Panc1 (cell line): ENCODE measurements at regions not wholly inside any gene's neighbourhood (a gene's known extent, or its start where the extent isn't known, plus 50 kb on each side); places are given as distances from the start of the nearest gene placed in this dataset.
A peak's percentile ranks its signal among the peaks of the same experiment; 100 is the strongest.

ENCODE experiments used
- ATAC-seq: fragments of 200-7000 bp; cut with Tn5 transposase; 2 replicates; pipeline ENCODE4 v1.9.1; 2020; ENCODE audit warnings: mild to moderate bottlenecking, moderate library complexity
- BruUV-seq: library from RNA; stranded (reverse); fragments of 400-500 nt; replicated peaks from 2 replicates; lab custom pipeline; 2021; lab: Mats Ljungman, UMichigan
- CTCF ChIA-PET: fragments of 300-600 bp; sonication (Branson Sonifier 250); formaldehyde crosslinking; loops from one replicate; lab custom pipeline; 2022; ENCODE audit warnings: antibody characterized with exemption; lab: Charles Lee
- POLR2A ChIA-PET: fragments of 300-600 bp; sonication (Branson Sonifier 250); formaldehyde crosslinking; loops from one replicate; lab custom pipeline; 2022; ENCODE audit warnings: antibody characterized with exemption; lab: Charles Lee
- DNase-seq: peaks from one replicate; pipeline ENCODE4 v3.0.0-alpha.2; 2010; ENCODE audit warnings: low read depth, low spot score
- H3K27ac ChIP-seq: 2 replicates; pipeline ENCODE4 v1.5.1; 2011; ENCODE audit warnings: mild to moderate bottlenecking, low read length, inconsistent platforms
- H3K27me3 ChIP-seq: fragments of 200-500 bp; sonication (Bioruptor generic); 2 replicates; pipeline ENCODE4 v1.6.0; 2014; ENCODE audit warnings: low read length, inconsistent platforms; ENCODE audit not compliant: control insufficient read depth, insufficient read depth
- H3K36me3 ChIP-seq: fragments of 200-500 bp; sonication (Bioruptor generic); 2 replicates; pipeline ENCODE4 v1.5.1; 2014; ENCODE audit warnings: inconsistent platforms, mild to moderate bottlenecking, low read length, moderate library complexity; ENCODE audit not compliant: control insufficient read depth, insufficient read depth
- H3K4me1 ChIP-seq: 2 replicates; pipeline ENCODE4 v1.5.1; 2011; ENCODE audit warnings: inconsistent platforms, mild to moderate bottlenecking, low read length, moderate library complexity; ENCODE audit not compliant: control insufficient read depth, insufficient read depth
- H3K4me3 ChIP-seq, 2 experiments: 2 replicates each; pipeline ENCODE4 v1.5.1; 2011 to 2012; ENCODE audit warnings: low read depth in 2 of 2, low read length in 2 of 2, mild to moderate bottlenecking in 2 of 2, inconsistent platforms in 1 of 2, moderate library complexity in 1 of 2
- H3K9me3 ChIP-seq: fragments of 200-500 bp; sonication (Bioruptor generic); 2 replicates; pipeline ENCODE4 v1.5.1; 2014; ENCODE audit warnings: low read depth, mild to moderate bottlenecking, inconsistent platforms, low read length, moderate library complexity; ENCODE audit not compliant: control insufficient read depth, insufficient read depth
- POLR2AphosphoS5 ChIP-seq: IDR thresholded peaks from 2 replicates; pipeline ENCODE4 v1.6.1; 2012; ENCODE audit warnings: mild to moderate bottlenecking, low read depth, low read length, moderate library complexity
- SIN3A ChIP-seq: IDR thresholded peaks from 2 replicates; pipeline ENCODE4 v1.6.1; 2012; ENCODE audit warnings: low read depth, mild to moderate bottlenecking, low read length, moderate library complexity, borderline replicate concordance; ENCODE audit not compliant: insufficient read depth
- TCF7L2 ChIP-seq: IDR thresholded peaks from 2 replicates; pipeline ENCODE4 v1.6.1; 2011; ENCODE audit warnings: mild to moderate bottlenecking, low read depth, low read length, inconsistent platforms
- in situ Hi-C: cut with HindIII; loops from 2 replicates; pipeline ENCODE4 v1.10.0; 2016; ENCODE audit warnings: low sequenced_read_pairs, low pct_unique_long_range_greater_than_20kb
- intact Hi-C: fragments of 100-400 bp; cut with micrococcal nuclease; formaldehyde crosslinking; loops from one replicate; pipeline ENCODE4 v1.10.0; 2022; ENCODE audit not compliant: unreplicated experiment
- TF ChIP-seq, protein P1 (sequence below), 2 experiments: IDR thresholded peaks; 2 replicates each; pipeline ENCODE4 v1.6.1; 2011 to 2012; ENCODE audit warnings: low read depth in 2 of 2, control low read depth in 1 of 2, low read length in 1 of 2, mild to moderate bottlenecking in 1 of 2, moderate library complexity in 1 of 2; ENCODE audit not compliant: insufficient read depth in 1 of 2
- TF ChIP-seq, protein P2 (sequence below): fragments of 450-650 bp; IDR thresholded peaks from 2 replicates; pipeline ENCODE4 v1.5.1; 2017; ENCODE audit warnings: mild to moderate bottlenecking

- ChIA-PET CTCF (no interaction called here), POLR2A (no interaction called here)
- intact Hi-C loops (no loop called here), in situ Hi-C loops (no loop called here)
- no peaks in the 10 kb centered on the region for H3K9me3 ChIP-seq
- DNase-seq (no peak), ATAC-seq (no peak)
- H3K4me1 ChIP-seq: no peaks in the 10 kb centered on the region
- no peaks in the 10 kb centered on the region for H3K36me3 ChIP-seq
- no TSS peak for BruUV-seq
- no peak overlapping the region for H3K4me3 ChIP-seq
- TF ChIP-seq, protein P1, sequence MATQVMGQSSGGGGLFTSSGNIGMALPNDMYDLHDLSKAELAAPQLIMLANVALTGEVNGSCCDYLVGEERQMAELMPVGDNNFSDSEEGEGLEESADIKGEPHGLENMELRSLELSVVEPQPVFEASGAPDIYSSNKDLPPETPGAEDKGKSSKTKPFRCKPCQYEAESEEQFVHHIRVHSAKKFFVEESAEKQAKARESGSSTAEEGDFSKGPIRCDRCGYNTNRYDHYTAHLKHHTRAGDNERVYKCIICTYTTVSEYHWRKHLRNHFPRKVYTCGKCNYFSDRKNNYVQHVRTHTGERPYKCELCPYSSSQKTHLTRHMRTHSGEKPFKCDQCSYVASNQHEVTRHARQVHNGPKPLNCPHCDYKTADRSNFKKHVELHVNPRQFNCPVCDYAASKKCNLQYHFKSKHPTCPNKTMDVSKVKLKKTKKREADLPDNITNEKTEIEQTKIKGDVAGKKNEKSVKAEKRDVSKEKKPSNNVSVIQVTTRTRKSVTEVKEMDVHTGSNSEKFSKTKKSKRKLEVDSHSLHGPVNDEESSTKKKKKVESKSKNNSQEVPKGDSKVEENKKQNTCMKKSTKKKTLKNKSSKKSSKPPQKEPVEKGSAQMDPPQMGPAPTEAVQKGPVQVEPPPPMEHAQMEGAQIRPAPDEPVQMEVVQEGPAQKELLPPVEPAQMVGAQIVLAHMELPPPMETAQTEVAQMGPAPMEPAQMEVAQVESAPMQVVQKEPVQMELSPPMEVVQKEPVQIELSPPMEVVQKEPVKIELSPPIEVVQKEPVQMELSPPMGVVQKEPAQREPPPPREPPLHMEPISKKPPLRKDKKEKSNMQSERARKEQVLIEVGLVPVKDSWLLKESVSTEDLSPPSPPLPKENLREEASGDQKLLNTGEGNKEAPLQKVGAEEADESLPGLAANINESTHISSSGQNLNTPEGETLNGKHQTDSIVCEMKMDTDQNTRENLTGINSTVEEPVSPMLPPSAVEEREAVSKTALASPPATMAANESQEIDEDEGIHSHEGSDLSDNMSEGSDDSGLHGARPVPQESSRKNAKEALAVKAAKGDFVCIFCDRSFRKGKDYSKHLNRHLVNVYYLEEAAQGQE (IDR thresholded peaks at IDR 0.05; ENCODE audit: insufficient read depth in 1 of 2, low read depth in 2 of 2, low read length in 1 of 2): no peak
- TF ChIP-seq TCF7L2 (no peak), POLR2AphosphoS5 (no peak), SIN3A (no peak)
- TF ChIP-seq, protein P2, sequence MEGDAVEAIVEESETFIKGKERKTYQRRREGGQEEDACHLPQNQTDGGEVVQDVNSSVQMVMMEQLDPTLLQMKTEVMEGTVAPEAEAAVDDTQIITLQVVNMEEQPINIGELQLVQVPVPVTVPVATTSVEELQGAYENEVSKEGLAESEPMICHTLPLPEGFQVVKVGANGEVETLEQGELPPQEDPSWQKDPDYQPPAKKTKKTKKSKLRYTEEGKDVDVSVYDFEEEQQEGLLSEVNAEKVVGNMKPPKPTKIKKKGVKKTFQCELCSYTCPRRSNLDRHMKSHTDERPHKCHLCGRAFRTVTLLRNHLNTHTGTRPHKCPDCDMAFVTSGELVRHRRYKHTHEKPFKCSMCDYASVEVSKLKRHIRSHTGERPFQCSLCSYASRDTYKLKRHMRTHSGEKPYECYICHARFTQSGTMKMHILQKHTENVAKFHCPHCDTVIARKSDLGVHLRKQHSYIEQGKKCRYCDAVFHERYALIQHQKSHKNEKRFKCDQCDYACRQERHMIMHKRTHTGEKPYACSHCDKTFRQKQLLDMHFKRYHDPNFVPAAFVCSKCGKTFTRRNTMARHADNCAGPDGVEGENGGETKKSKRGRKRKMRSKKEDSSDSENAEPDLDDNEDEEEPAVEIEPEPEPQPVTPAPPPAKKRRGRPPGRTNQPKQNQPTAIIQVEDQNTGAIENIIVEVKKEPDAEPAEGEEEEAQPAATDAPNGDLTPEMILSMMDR: no peak
- H3K27ac ChIP-seq: no peak overlapping the region
- H3K27me3 ChIP-seq: no peaks in the 10 kb centered on the region
Measured at GRCh38 chr4:161260819-161261218, 903.0 kb downstream of the FSTL5 start.

DNA sequence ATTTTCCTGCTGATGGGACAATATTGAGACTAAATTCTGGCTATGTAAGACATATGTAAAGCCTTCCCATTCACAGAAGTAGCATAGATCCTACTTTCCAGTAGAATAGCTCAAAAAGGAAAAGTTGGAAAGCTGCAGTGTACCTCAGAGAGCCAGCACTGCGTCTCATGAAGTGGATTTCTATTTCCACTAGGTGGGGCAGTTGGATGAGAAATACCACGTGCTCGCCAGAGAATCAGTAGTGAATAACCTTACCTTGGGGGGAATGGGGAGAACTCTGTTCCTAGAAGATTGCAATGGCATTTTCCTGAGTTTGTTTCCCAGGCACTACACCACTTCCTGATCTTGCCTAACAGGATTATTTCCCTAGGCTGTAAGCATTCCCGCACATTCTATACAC, 907.1 kb downstream of the FSTL5 start:
- intact Hi-C loops: loop anchor here (10.0 kb wide), 1 partner anchor 908 kb away; the partner anchor contains the start of gene FSTL5
- no peak for DNase-seq
- ChIA-PET POLR2A (no interaction called here), CTCF (no interaction called here)
- H3K4me1 ChIP-seq: no peaks in the 10 kb centered on the region
- no peak for ATAC-seq
- no peaks in the 10 kb centered on the region for H3K9me3 ChIP-seq
- in situ Hi-C loops: no loop called here
- no peak overlapping the region for H3K27ac ChIP-seq
- no peaks in the 10 kb centered on the region for H3K36me3 ChIP-seq
- TF ChIP-seq TCF7L2: no peak
- no peak for TF ChIP-seq SIN3A
- TF ChIP-seq, protein P1 (IDR thresholded peaks at IDR 0.05; ENCODE audit: insufficient read depth in 1 of 2, low read depth in 2 of 2, low read length in 1 of 2): no peak
- no peak for TF ChIP-seq POLR2AphosphoS5
- TF ChIP-seq, protein P2: peak; percentile 31
- no peak overlapping the region for H3K4me3 ChIP-seq
- H3K27me3 ChIP-seq: no peaks in the 10 kb centered on the region
- no TSS peak for BruUV-seq
